ENCODE measurements at regions not wholly inside any gene's neighbourhood (a gene's known extent, or its start where the extent isn't known, plus 50 kb on each side); places are given as distances from the start of the nearest gene placed in this dataset.

GRCh38 chr7:18225067-18225466 lies 197.4 kb upstream of the PRPS1L1 start:
- TF ChIP-seq POLR2A (IDR thresholded peaks at IDR 0.05), result no peak
- no peak for TF ChIP-seq CTCF (IDR thresholded peaks at IDR 0.05)

Data from Peyer's patch (tissue), 4 donors.